ENCODE measurements at regions not wholly inside any gene's neighbourhood (a gene's known extent, or its start where the extent isn't known, plus 50 kb on each side); places are given as distances from the start of the nearest gene placed in this dataset.

DNA sequence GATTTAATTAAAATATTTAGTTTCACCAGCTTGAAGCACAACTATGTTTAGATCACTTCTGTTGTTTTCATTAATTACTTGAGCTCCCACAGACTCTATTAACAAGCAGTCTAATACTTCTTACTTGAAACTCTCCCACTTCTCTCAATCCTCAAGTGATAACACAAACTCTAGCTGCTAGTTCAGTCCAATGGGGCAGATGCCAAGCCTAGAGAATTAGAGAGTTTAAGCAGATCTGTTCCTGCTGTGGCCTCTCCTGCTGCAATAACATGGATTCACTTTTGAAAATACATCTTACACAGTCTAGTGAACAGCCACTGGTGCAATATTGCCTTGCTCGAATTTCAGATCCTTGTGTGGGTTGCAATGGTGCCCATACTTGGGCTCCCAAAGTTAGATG, 566.4 kb upstream of the SGO1 start:
- no peak for TF ChIP-seq POLR2A (IDR thresholded peaks at IDR 0.05)
- no peak for TF ChIP-seq CTCF (IDR thresholded peaks at IDR 0.05)
- TF ChIP-seq POLR2AphosphoS5 (IDR thresholded peaks at IDR 0.05; ENCODE audit: insufficient read depth in 1 of 2, low read depth in 1 of 2) = no peak
- H3K4me1 ChIP-seq = no peaks in the 10 kb centered on the region
- H3K9me3 ChIP-seq = no peaks in the 10 kb centered on the region
- no peak for DNase-seq (ENCODE audit: extremely low spot score in 2 of 2)
- no peak overlapping the region for H3K27ac ChIP-seq
- H3K36me3 ChIP-seq = no peaks in the 10 kb centered on the region
- intact Hi-C loops (cut with DNase I) = no loop called here
- H3K27me3 ChIP-seq = no peaks in the 10 kb centered on the region
- H3K4me3 ChIP-seq = no peak overlapping the region

DNA sequence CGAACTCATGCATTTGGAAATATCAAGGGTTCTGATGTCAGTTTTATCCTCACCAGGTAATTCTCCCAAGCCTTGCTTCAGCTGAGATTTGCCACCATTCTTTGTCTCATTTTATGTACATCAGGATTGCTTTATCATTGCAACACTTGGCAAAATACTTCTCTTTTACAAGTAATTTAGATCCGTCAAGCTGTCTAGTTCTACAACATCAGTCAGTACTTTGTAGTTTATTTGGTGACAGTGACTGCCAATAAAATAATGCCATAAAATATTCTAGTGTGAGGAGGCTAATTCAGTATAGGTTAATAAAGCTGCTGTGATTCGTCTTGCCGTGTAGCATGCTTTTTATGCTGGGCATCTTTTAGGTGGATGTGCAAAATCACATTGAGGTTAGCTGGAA, 565.3 kb upstream of the SGO1 start:
- Histone ChIP-seq H3K36me3 (no peaks in the 10 kb centered on the region), H3K4me1 (no peaks in the 10 kb centered on the region), H3K9me3 (no peaks in the 10 kb centered on the region), H3K27me3 (no peaks in the 10 kb centered on the region), H3K4me3 (no peak overlapping the region), H3K27ac (no peak overlapping the region)
- TF ChIP-seq POLR2AphosphoS5 (IDR thresholded peaks at IDR 0.05; ENCODE audit: insufficient read depth in 1 of 2, low read depth in 1 of 2) (no peak), CTCF (IDR thresholded peaks at IDR 0.05) (no peak), POLR2A (IDR thresholded peaks at IDR 0.05) (no peak)
- DNase-seq (ENCODE audit: extremely low spot score in 2 of 2) = no peak
- intact Hi-C loops (cut with DNase I) = no loop called here

- H3K4me1 ChIP-seq = no peaks in the 10 kb centered on the region
- no peaks in the 10 kb centered on the region for H3K36me3 ChIP-seq
- H3K27me3 ChIP-seq = no peaks in the 10 kb centered on the region
- H3K27ac ChIP-seq = no peak overlapping the region
- no peaks in the 10 kb centered on the region for H3K9me3 ChIP-seq
- no peak for TF ChIP-seq CTCF (IDR thresholded peaks at IDR 0.05)
- TF ChIP-seq POLR2A (IDR thresholded peaks at IDR 0.05) = no peak
- TF ChIP-seq POLR2AphosphoS5 (IDR thresholded peaks at IDR 0.05; ENCODE audit: insufficient read depth in 1 of 2, low read depth in 1 of 2) = no peak
- DNase-seq (ENCODE audit: extremely low spot score in 2 of 2) = no peak
- H3K4me3 ChIP-seq = no peak overlapping the region
- intact Hi-C loops (cut with DNase I) = no loop called here
Observed at GRCh38 chr3:20747741-20748140, 561.7 kb upstream of the SGO1 start.

GRCh38 chr3:20743553-20744321, 557.7 kb upstream of the SGO1 start:
- TF ChIP-seq CTCF (IDR thresholded peaks at IDR 0.05) (no peak), POLR2AphosphoS5 (IDR thresholded peaks at IDR 0.05; ENCODE audit: insufficient read depth in 1 of 2, low read depth in 1 of 2) (no peak), POLR2A (IDR thresholded peaks at IDR 0.05) (no peak)
- intact Hi-C loops (cut with DNase I) = no loop called here
- Histone ChIP-seq H3K9me3 (no peaks in the 10 kb centered on the region), H3K27me3 (no peaks in the 10 kb centered on the region), H3K4me3 (no peak overlapping the region), H3K36me3 (no peaks in the 10 kb centered on the region), H3K4me1 (no peaks in the 10 kb centered on the region), H3K27ac (no peak overlapping the region)
- no peak for DNase-seq (ENCODE audit: extremely low spot score in 2 of 2)

- intact Hi-C loops (cut with DNase I) = no loop called here
- no peak overlapping the region for H3K27ac ChIP-seq
Observed at GRCh38 chr3:20742903-20743552, 557.0 kb upstream of the SGO1 start.

More at GRCh38 chr3:20742903-20743552, 557.0 kb upstream of the SGO1 start:
- DNase-seq (ENCODE audit: extremely low spot score in 2 of 2) = no peak
- no peaks in the 10 kb centered on the region for H3K27me3 ChIP-seq
- no peaks in the 10 kb centered on the region for H3K9me3 ChIP-seq
- no peaks in the 10 kb centered on the region for H3K4me1 ChIP-seq
- no peaks in the 10 kb centered on the region for H3K36me3 ChIP-seq
- TF ChIP-seq POLR2A (IDR thresholded peaks at IDR 0.05) (no peak), POLR2AphosphoS5 (IDR thresholded peaks at IDR 0.05; ENCODE audit: insufficient read depth in 1 of 2, low read depth in 1 of 2) (no peak), CTCF (IDR thresholded peaks at IDR 0.05) (no peak)
- H3K4me3 ChIP-seq = no peak overlapping the region

Measured in vagina (tissue), 2 donors.